H9 (cell line): ENCODE measurements at regions not wholly inside any gene's neighbourhood (a gene's known extent, or its start where the extent isn't known, plus 50 kb on each side); places are given as distances from the start of the nearest gene placed in this dataset.

Experiments used
- DNase-seq: peaks from one replicate; pipeline ENCODE4 v3.0.0-alpha.2; 2017
- H2AFZ ChIP-seq: one replicate; pipeline ENCODE4 v1.6.1; 2013; ENCODE audit warnings: mild to moderate bottlenecking, low read length, control low read depth, moderate library complexity
- H2AK5ac ChIP-seq: 2 replicates; pipeline ENCODE4 v1.6.1; 2013; ENCODE audit warnings: low read length, control low read depth, mixed read lengths; ENCODE audit not compliant: insufficient read length
- H2BK120ac ChIP-seq: one replicate; pipeline ENCODE4 v1.6.1; 2013; ENCODE audit warnings: low read depth, mild to moderate bottlenecking, low read length, control low read depth, inconsistent platforms; ENCODE audit not compliant: poor library complexity, severe bottlenecking
- H2BK12ac ChIP-seq: 2 replicates; pipeline ENCODE4 v1.6.1; 2013; ENCODE audit warnings: low read length, control low read depth, mixed read lengths, low read depth; ENCODE audit not compliant: insufficient read length
- H2BK15ac ChIP-seq: 2 replicates; pipeline ENCODE4 v1.6.1; 2013; ENCODE audit warnings: low read depth, low read length, control low read depth
- H2BK20ac ChIP-seq: one replicate; pipeline ENCODE4 v1.6.1; 2013; ENCODE audit warnings: low read depth, mild to moderate bottlenecking, low read length, control low read depth, inconsistent platforms; ENCODE audit not compliant: poor library complexity, severe bottlenecking
- H2BK5ac ChIP-seq: 2 replicates; pipeline ENCODE4 v1.6.1; 2013; ENCODE audit warnings: low read length, control low read depth, mixed read lengths; ENCODE audit not compliant: insufficient read length
- H3K14ac ChIP-seq: 2 replicates; pipeline ENCODE4 v1.6.1; 2013; ENCODE audit warnings: low read length, control low read depth; ENCODE audit not compliant: insufficient read depth
- H3K18ac ChIP-seq: 2 replicates; pipeline ENCODE4 v1.6.1; 2013; ENCODE audit warnings: low read depth, mild to moderate bottlenecking, mixed read lengths, low read length, control low read depth; ENCODE audit not compliant: insufficient read length
- H3K23ac ChIP-seq: 2 replicates; pipeline ENCODE4 v1.6.1; 2013; ENCODE audit warnings: low read length, control low read depth, mixed read lengths, low read depth; ENCODE audit not compliant: insufficient read length
- H3K23me2 ChIP-seq: 2 replicates; pipeline ENCODE4 v1.6.1; 2013; ENCODE audit warnings: low read depth, mild to moderate bottlenecking, mixed read lengths, low read length, control low read depth; ENCODE audit not compliant: insufficient read length, poor library complexity, severe bottlenecking
- H3K27ac ChIP-seq: 2 replicates; pipeline ENCODE4 v1.5.1; 2013; ENCODE audit warnings: low read length, control low read depth, mixed read lengths, low read depth; ENCODE audit not compliant: insufficient read length
- H3K27me3 ChIP-seq: 2 replicates; pipeline ENCODE4 v1.6.1; 2013; ENCODE audit warnings: low read length, control low read depth, inconsistent platforms; ENCODE audit not compliant: insufficient read depth
- H3K4ac ChIP-seq: 2 replicates; pipeline ENCODE4 v1.6.1; 2013; ENCODE audit warnings: low read depth, mild to moderate bottlenecking, control low read depth, inconsistent platforms, low read length, moderate library complexity
- H3K4me1 ChIP-seq: 2 replicates; pipeline ENCODE4 v1.6.1; 2013; ENCODE audit warnings: low read length, control low read depth, inconsistent platforms; ENCODE audit not compliant: insufficient read depth
- H3K4me2 ChIP-seq: 2 replicates; pipeline ENCODE4 v1.6.1; 2013; ENCODE audit warnings: low read length, control low read depth, mixed read lengths; ENCODE audit not compliant: insufficient read length, insufficient read depth
- H3K56ac ChIP-seq: 2 replicates; pipeline ENCODE4 v1.6.1; 2013; ENCODE audit warnings: low read depth, mild to moderate bottlenecking, mixed read lengths, low read length, control low read depth; ENCODE audit not compliant: insufficient read length
- H3K79me1 ChIP-seq: 2 replicates; pipeline ENCODE4 v1.6.1; 2013; ENCODE audit warnings: low read depth, mild to moderate bottlenecking, moderate library complexity, low read length, control low read depth, inconsistent platforms; ENCODE audit not compliant: insufficient read depth, poor library complexity, severe bottlenecking
- H3K79me2 ChIP-seq: 2 replicates; pipeline ENCODE4 v1.6.1; 2013; ENCODE audit warnings: low read length, control low read depth, inconsistent platforms; ENCODE audit not compliant: insufficient read depth
- H3K9ac ChIP-seq: 2 replicates; pipeline ENCODE4 v1.6.1; 2013; ENCODE audit warnings: low read length, control low read depth, mixed read lengths; ENCODE audit not compliant: insufficient read length; ENCODE audit errors: extremely low read depth
- H3K9me3 ChIP-seq: one replicate; pipeline ENCODE4 v1.6.1; 2013; ENCODE audit warnings: low read depth, low read length, inconsistent platforms; ENCODE audit not compliant: control insufficient read depth
- H3T11ph ChIP-seq: one replicate; pipeline ENCODE4 v1.6.1; 2013; ENCODE audit warnings: mild to moderate bottlenecking, low read length, control low read depth, inconsistent platforms
- H4K20me1 ChIP-seq: one replicate; pipeline ENCODE4 v1.6.1; 2013; ENCODE audit not compliant: control insufficient read depth, insufficient read length, insufficient read depth
- H4K5ac ChIP-seq: 2 replicates; pipeline ENCODE4 v1.6.1; 2013; ENCODE audit warnings: low read depth, mild to moderate bottlenecking, mixed read lengths, low read length, control low read depth; ENCODE audit not compliant: insufficient read length
- H4K8ac ChIP-seq: replicated peaks from 2 replicates; pipeline ENCODE4 v1.6.1; 2013; ENCODE audit warnings: low read length, control low read depth, mixed read lengths, low read depth; ENCODE audit not compliant: insufficient read length
- H4K91ac ChIP-seq: 2 replicates; pipeline ENCODE4 v1.6.1; 2013; ENCODE audit warnings: low read depth, mild to moderate bottlenecking, moderate library complexity, mixed read lengths, low read length, control low read depth; ENCODE audit not compliant: insufficient read length
- H3K27ac Mint-ChIP-seq, 3 experiments: 2 replicates in 2 of 3; 3 replicates in 1 of 3; pipeline ENCODE4 v1.8.0; 2020 to 2021; ENCODE audit warnings: mixed read lengths in 3 of 3, mild to moderate bottlenecking in 1 of 3, moderate library complexity in 1 of 3
- H3K27me3 Mint-ChIP-seq: 2 replicates; pipeline ENCODE4 v1.8.0; 2021; ENCODE audit warnings: low read depth, mild to moderate bottlenecking, moderate library complexity, mixed read lengths
- H3K36me3 Mint-ChIP-seq, 3 experiments: 2 replicates in 2 of 3; 3 replicates in 1 of 3; pipeline ENCODE4 v1.8.0; 2020 to 2021; ENCODE audit warnings: low read depth in 3 of 3, mixed read lengths in 3 of 3; ENCODE audit not compliant: insufficient read depth in 1 of 3
- H3K4me1 Mint-ChIP-seq, 2 experiments: 2 replicates each; pipeline ENCODE4 v1.8.0; 2020; ENCODE audit warnings: mixed read lengths in 2 of 2
- H3K4me3 Mint-ChIP-seq, 2 experiments: 2 replicates in 1 of 2; 3 replicates in 1 of 2; pipeline ENCODE4 v1.8.0; 2020 to 2021; ENCODE audit warnings: mild to moderate bottlenecking in 2 of 2, mixed read lengths in 2 of 2, moderate library complexity in 1 of 2
- H3K9me3 Mint-ChIP-seq, 2 experiments: 2 replicates in 1 of 2; 3 replicates in 1 of 2; pipeline ENCODE4 v1.8.0; 2020; ENCODE audit warnings: mild to moderate bottlenecking in 2 of 2, mixed read lengths in 2 of 2, moderate library complexity in 1 of 2
- CTCF ChIP-seq: fragments of 200-600 bp; sonication (generic); conservative IDR thresholded peaks from 3 replicates; pipeline ENCODE4 v1.8.0; 2021; ENCODE audit warnings: antibody characterized with exemption, mild to moderate bottlenecking
- WGBS: extraction: QIAGEN DNeasy Blood & Tissue Kit; methylation state at CpG from one replicate; pipeline ENCODE4 v1.1.7; 2013; ENCODE audit warnings: missing lambda C conversion rate, low lambda C conversion rate, mixed read lengths; ENCODE audit not compliant: insufficient read length; ENCODE audit errors: extremely low coverage; 5-methylcytosine and 5-hydroxymethylcytosine counted together

DNA sequence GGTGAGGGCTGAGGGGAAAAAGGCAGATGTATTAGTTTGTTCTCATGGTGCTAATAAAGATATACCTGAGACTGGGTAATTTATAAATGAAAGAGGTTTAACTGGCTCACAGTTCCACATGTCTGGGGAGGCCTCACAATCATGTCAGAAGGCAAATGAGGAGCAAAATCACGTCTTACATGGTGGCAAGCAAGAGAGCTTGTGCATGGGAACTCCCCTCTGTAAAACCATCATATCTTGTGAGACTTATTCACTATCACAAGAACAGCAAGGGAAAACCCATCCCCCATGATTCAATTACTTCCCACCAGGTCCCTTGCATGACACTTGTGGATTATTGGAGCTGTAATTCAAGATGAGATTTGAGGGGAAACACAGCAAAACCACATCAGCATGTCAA lies 1220.9 kb downstream of the GALC start:
- no peak overlapping the region for H3K56ac ChIP-seq
- H3K14ac ChIP-seq, result no peak overlapping the region
- H3K23me2 ChIP-seq, result no peaks in the 10 kb centered on the region
- H3K27ac ChIP-seq, result no peak overlapping the region
- H4K91ac ChIP-seq, result no peak overlapping the region
- no peak overlapping the region for H3K18ac ChIP-seq
- no peak overlapping the region for H3K4ac ChIP-seq
- no peak overlapping the region for H3K9ac ChIP-seq
- Mint-ChIP-seq H3K4me3 (no peak overlapping the region), H3K27me3 (no peaks in the 10 kb centered on the region), H3K4me1 (peaks cover 12 to 15% of the 10 kb centered on the region in 2 experiments), H3K9me3 (peaks cover 13 to 15% of the 10 kb centered on the region in 2 experiments), H3K27ac (no peak overlapping the region), H3K36me3 (peaks cover 5 to 15% (median 9%) of the 10 kb centered on the region in 3 experiments)
- H4K5ac ChIP-seq, result no peak overlapping the region
- H3K4me1 ChIP-seq, result no peaks in the 10 kb centered on the region; the same call in 1 of the 2 replicates
- H2AK5ac ChIP-seq, result no peak overlapping the region
- H3K27me3 ChIP-seq, result no peaks in the 10 kb centered on the region
- no peak overlapping the region for H2BK12ac ChIP-seq
- no peak overlapping the region for H3K23ac ChIP-seq
- no peak overlapping the region for H2BK20ac ChIP-seq
- TF ChIP-seq CTCF, result no peak
- WGBS, result no CpG with 5 or more reads among the region's 1 CpG
- H3T11ph ChIP-seq, result no peak overlapping the region
- H2BK15ac ChIP-seq, result no peak overlapping the region
- H4K20me1 ChIP-seq, result no peaks in the 10 kb centered on the region
- no peak overlapping the region for H2BK120ac ChIP-seq
- no peaks in the 10 kb centered on the region for H3K79me1 ChIP-seq
- H3K79me2 ChIP-seq, result no peaks in the 10 kb centered on the region
- H2AFZ ChIP-seq, result no peak overlapping the region
- no peak overlapping the region for H2BK5ac ChIP-seq
- H3K4me2 ChIP-seq, result no peak overlapping the region
- DNase-seq, result no peak
- no peak overlapping the region for H4K8ac ChIP-seq
- no peaks in the 10 kb centered on the region for H3K9me3 ChIP-seq
